Activated B cell treated with CpG ODN at 0.5 μM for 24 hours (primary cell): ENCODE measurements at regions not wholly inside any gene's neighbourhood (a gene's known extent, or its start where the extent isn't known, plus 50 kb on each side); places are given as distances from the start of the nearest gene placed in this dataset.

Source experiments
- ATAC-seq: fragments of 200-7000 bp; cut with Tn5 transposase; one replicate; pipeline ENCODE4 v1.10.0; 2021; ENCODE audit warnings: low read depth, mild to moderate bottlenecking, moderate library complexity
- CTCF ChIA-PET: fragments of 350-600 bp; sonication (Branson Sonifier 250); formaldehyde crosslinking; loops from one replicate; lab custom pipeline; 2021; ENCODE audit warnings: antibody characterized with exemption; lab: Charles Lee
- POLR2A ChIA-PET: fragments of 350-600 bp; sonication (Branson Sonifier 250); formaldehyde crosslinking; loops from one replicate; lab custom pipeline; 2021; ENCODE audit warnings: antibody characterized with exemption; lab: Charles Lee
- DNase-seq: peaks from one replicate; pipeline ENCODE4 v3.0.0; 2022
- H3K27ac Mint-ChIP-seq: one replicate; pipeline ENCODE4 v1.8.0; 2020; ENCODE audit warnings: mixed read lengths
- H3K27me3 Mint-ChIP-seq: one replicate; pipeline ENCODE4 v1.8.0; 2021; ENCODE audit warnings: mixed read lengths
- H3K36me3 Mint-ChIP-seq: one replicate; pipeline ENCODE4 v1.8.0; 2021; ENCODE audit warnings: low read depth, mixed read lengths
- H3K4me1 Mint-ChIP-seq: one replicate; pipeline ENCODE4 v1.8.0; 2021; ENCODE audit warnings: mixed read lengths
- H3K4me3 Mint-ChIP-seq: one replicate; pipeline ENCODE4 v1.8.0; 2020; ENCODE audit warnings: mild to moderate bottlenecking, mixed read lengths
- H3K9me3 Mint-ChIP-seq: one replicate; pipeline ENCODE4 v1.8.0; 2020; ENCODE audit warnings: mixed read lengths
- intact Hi-C: fragments of 100-400 bp; cut with micrococcal nuclease; formaldehyde crosslinking; loops from one replicate; pipeline ENCODE4 v1.15.1; 2024
- TF ChIP-seq, protein P1 (sequence below): fragments of 200-600 bp; IDR thresholded peaks from one replicate; pipeline ENCODE4 v1.8.0; 2022; ENCODE audit warnings: antibody characterized with exemption, mild to moderate bottlenecking

DNA sequence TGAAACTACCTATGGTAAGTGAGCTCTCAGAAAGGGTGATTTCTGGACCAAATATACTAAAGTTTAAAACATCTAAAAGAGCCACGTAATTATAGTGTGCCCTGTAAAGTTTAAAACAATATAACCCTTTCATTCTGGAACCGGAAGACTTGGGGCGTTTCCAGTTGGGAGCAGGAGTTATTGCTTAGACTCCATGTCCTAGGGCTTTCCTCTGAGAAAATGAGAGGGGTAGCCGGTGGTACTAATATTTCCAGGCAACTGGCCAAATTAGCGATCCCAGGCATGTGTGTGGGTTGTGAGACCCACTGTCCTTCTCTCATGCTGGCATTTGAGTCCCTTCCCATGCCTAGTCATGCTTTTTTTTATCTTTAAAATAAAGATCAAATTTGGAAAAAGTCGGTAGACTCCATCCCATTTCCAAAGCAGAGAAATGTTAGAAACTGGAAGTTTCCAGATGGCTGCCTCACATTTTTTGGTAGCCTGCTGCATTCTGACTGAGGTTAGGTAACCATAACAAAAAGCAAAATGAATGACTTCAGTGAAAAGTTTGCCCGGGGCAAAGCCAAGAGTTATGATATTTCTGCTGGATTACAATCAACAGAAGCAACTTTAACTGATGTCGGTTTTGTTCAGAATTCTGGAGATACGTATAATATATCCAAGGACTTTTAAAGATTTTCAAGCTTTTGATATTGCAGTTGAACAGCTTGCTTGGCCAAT is 227.4 kb downstream of the SS18 start:
- ATAC-seq (no peak), DNase-seq (no peak)
- TF ChIP-seq, protein P1, sequence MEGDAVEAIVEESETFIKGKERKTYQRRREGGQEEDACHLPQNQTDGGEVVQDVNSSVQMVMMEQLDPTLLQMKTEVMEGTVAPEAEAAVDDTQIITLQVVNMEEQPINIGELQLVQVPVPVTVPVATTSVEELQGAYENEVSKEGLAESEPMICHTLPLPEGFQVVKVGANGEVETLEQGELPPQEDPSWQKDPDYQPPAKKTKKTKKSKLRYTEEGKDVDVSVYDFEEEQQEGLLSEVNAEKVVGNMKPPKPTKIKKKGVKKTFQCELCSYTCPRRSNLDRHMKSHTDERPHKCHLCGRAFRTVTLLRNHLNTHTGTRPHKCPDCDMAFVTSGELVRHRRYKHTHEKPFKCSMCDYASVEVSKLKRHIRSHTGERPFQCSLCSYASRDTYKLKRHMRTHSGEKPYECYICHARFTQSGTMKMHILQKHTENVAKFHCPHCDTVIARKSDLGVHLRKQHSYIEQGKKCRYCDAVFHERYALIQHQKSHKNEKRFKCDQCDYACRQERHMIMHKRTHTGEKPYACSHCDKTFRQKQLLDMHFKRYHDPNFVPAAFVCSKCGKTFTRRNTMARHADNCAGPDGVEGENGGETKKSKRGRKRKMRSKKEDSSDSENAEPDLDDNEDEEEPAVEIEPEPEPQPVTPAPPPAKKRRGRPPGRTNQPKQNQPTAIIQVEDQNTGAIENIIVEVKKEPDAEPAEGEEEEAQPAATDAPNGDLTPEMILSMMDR: no peak
- H3K9me3 Mint-ChIP-seq: no peaks in the 10 kb centered on the region
- H3K4me3 Mint-ChIP-seq: no peak overlapping the region
- POLR2A ChIA-PET: no interaction called here
- H3K27ac Mint-ChIP-seq: no peak overlapping the region
- intact Hi-C loops: no loop called here
- CTCF ChIA-PET: no interaction called here
- no peaks in the 10 kb centered on the region for H3K4me1 Mint-ChIP-seq
- no peaks in the 10 kb centered on the region for H3K36me3 Mint-ChIP-seq
- peaks cover 2% of the 10 kb centered on the region for H3K27me3 Mint-ChIP-seq

DNA sequence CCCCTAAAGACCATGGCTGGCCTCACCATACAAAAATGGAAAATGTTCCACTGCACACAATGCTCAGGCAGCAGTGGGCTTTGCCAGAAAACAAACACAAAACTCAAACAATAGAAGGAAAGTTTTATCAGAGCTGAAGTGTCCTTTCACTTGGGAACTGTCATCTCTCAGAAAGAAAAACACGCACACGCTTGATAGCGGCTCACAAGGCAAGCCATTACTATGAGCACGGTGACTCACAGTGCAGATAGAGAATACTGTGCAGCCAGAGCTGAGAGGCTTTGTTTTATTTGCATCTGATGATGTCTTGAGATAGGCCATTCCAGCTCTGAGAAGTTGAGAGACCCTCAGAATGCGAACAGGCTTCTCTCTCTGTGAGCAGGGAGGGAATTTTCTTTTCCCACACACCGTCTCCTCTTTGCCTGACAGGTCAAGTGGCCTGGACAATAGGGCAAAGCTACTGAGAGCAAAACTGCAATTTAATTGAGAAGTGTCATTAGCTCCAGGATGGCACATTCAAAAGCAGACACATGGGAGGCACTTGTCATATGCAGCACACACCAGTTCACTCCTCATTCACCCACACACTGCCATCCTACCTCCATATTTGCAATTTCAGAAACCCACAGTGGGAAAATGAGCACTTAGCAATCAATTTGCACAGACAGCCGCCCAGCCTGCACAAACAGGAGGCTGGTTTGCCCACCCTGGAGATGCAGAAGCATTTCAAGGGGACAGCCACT is 236.6 kb downstream of the SS18 start:
- Mint-ChIP-seq H3K4me1 (no peaks in the 10 kb centered on the region), H3K27me3 (peaks cover 11% of the 10 kb centered on the region), H3K9me3 (no peaks in the 10 kb centered on the region), H3K27ac (no peak overlapping the region), H3K4me3 (no peak overlapping the region), H3K36me3 (no peaks in the 10 kb centered on the region)
- TF ChIP-seq, protein P1: no peak
- ChIA-PET POLR2A (no interaction called here), CTCF (no interaction called here)
- DNase-seq (no peak), ATAC-seq (no peak)
- intact Hi-C loops: no loop called here

DNA sequence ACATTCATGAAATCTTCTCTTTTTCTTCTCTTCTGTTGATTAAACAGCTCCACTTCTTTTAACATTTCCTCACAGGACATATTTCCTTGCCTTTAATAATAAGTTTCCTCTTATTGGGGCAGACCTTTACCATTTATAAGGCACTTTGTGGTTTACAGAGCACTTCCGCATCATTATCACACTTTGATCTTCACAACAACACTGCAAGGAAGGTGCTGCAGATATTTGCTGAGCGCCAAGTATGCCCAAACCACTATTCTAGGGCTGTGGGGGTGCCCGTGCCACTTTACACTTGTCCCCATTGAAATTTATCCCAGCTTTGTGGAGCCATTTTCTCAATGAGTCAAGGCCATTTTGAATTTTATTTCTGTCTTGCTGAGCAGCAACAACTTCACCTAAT is 246.6 kb downstream of the SS18 start:
- CTCF ChIA-PET: no interaction called here
- Mint-ChIP-seq H3K4me3 (no peak overlapping the region), H3K36me3 (no peaks in the 10 kb centered on the region), H3K27me3 (peaks cover 9% of the 10 kb centered on the region), H3K9me3 (no peaks in the 10 kb centered on the region), H3K27ac (no peak overlapping the region), H3K4me1 (no peaks in the 10 kb centered on the region)
- intact Hi-C loops: no loop called here
- TF ChIP-seq, protein P1: no peak
- DNase-seq: no peak
- POLR2A ChIA-PET: no interaction called here
- ATAC-seq: no peak

DNA sequence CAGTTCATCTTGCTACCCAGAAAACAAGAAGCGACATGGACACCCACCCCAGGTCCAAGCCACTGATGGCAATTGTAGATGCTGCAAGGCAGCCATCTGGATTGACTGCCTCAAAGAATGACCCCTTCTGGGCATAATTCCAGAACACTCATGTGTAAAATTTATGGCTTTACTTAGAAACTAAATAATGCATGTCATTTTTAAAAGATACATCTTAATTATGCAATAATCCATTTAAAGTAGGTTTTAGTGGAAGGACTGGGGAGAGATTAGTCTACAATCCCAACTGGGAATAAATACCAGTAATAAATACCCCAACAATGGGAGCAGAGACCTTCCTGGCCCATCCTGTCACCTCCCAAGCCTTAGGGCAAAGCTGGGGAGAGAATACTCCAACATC is 247.7 kb downstream of the SS18 start:
- DNase-seq (no peak), ATAC-seq (no peak)
- intact Hi-C loops: no loop called here
- ChIA-PET POLR2A (no interaction called here), CTCF (no interaction called here)
- H3K4me3 Mint-ChIP-seq: no peak overlapping the region
- no peaks in the 10 kb centered on the region for H3K9me3 Mint-ChIP-seq
- no peaks in the 10 kb centered on the region for H3K4me1 Mint-ChIP-seq
- H3K27me3 Mint-ChIP-seq: peaks cover 9% of the 10 kb centered on the region
- no peak overlapping the region for H3K27ac Mint-ChIP-seq
- no peaks in the 10 kb centered on the region for H3K36me3 Mint-ChIP-seq
- TF ChIP-seq, protein P1: no peak

DNA sequence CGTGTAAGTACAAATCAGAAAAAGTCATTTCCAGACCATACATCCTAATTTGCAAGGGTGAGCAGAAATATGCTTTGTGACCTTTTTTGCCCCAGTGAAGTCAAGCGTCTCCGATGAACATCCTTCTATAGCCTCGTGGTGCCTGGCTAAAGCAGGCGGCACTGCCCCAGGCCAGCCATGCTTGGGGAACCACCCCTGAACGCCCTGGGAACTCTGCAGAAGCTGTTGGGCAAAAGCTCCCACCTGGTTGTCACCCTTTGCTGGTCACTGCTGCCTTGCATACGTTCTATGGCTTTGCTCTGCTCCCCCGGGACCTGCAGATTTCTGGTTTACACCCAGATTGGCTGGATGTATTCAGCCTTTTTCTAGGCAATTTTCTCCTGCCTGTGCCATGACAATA is 256.4 kb downstream of the SS18 start:
- intact Hi-C loops: loop anchor here (5.0 kb wide), 2 partner anchors 1237 to 1347 kb away; no protein-coding TSS in a partner anchor
- Mint-ChIP-seq H3K27me3 (peaks cover 2% of the 10 kb centered on the region), H3K36me3 (no peaks in the 10 kb centered on the region), H3K4me3 (no peak overlapping the region), H3K27ac (no peak overlapping the region), H3K9me3 (no peaks in the 10 kb centered on the region), H3K4me1 (no peaks in the 10 kb centered on the region)
- DNase-seq (no peak), ATAC-seq (no peak)
- POLR2A ChIA-PET: no interaction called here
- TF ChIP-seq, protein P1: no peak
- CTCF ChIA-PET: interaction anchor here (1.4 kb wide), 1 partner anchor 15 kb away, joined by 3 read pairs; no protein-coding TSS in a partner anchor
